Neural progenitor cell (in vitro differentiated cells): ENCODE measurements at regions not wholly inside any gene's neighbourhood (a gene's known extent, or its start where the extent isn't known, plus 50 kb on each side); places are given as distances from the start of the nearest gene placed in this dataset.

Experiments used
- EZH2 ChIP-seq: fragments of 200-600 bp; sonication (generic); IDR thresholded peaks from 2 replicates; pipeline ENCODE4 v1.6.1; 2017; ENCODE audit warnings: antibody characterized with exemption, mild to moderate bottlenecking, moderate library complexity
- EZH2phosphoT487 ChIP-seq: fragments of 200-600 bp; sonication (generic); IDR thresholded peaks from 2 replicates; pipeline ENCODE4 v1.6.1; 2017; ENCODE audit warnings: antibody characterized with exemption
- TF ChIP-seq, protein P1 (sequence below): fragments of 200-600 bp; sonication (generic); IDR thresholded peaks from 2 replicates; pipeline ENCODE4 v1.5.1; 2017; ENCODE audit warnings: antibody characterized with exemption, mild to moderate bottlenecking

DNA sequence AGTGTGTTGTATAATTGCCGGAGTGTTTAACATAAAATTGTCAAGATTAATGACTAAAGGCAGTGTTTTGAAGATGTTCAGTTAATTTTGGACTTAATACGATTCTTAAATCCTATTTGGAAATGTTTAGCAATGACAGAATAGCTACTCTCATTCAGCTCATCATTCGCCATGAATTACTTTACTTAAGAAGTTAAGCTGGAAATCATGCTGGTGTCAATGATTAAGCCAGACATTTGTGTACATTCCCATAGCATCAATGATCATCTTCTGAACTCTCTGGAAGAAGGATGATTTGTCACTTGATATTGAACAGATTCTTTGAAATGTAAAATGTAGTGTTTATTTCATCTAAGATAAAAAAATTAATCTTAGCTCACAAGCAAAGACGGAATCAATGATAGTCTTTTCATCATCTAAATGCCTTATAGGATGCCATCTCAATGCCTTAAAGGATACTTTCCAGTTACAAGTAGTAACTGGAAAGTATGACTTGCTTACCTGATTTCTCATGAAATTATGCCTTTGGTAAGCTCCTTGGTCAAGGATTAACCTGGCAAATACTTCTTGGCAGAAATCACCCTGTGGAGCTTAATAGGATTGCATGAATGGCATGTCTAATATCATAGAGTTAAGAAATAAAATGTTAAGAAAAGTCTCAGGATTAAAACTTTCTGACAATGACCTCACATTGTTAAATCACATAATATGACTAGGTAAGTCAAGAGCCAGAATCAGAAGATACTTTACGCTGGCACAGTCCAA is 515.5 kb upstream of the AGA start:
- TF ChIP-seq, protein P1, sequence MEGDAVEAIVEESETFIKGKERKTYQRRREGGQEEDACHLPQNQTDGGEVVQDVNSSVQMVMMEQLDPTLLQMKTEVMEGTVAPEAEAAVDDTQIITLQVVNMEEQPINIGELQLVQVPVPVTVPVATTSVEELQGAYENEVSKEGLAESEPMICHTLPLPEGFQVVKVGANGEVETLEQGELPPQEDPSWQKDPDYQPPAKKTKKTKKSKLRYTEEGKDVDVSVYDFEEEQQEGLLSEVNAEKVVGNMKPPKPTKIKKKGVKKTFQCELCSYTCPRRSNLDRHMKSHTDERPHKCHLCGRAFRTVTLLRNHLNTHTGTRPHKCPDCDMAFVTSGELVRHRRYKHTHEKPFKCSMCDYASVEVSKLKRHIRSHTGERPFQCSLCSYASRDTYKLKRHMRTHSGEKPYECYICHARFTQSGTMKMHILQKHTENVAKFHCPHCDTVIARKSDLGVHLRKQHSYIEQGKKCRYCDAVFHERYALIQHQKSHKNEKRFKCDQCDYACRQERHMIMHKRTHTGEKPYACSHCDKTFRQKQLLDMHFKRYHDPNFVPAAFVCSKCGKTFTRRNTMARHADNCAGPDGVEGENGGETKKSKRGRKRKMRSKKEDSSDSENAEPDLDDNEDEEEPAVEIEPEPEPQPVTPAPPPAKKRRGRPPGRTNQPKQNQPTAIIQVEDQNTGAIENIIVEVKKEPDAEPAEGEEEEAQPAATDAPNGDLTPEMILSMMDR: no peak
- TF ChIP-seq EZH2 (no peak), EZH2phosphoT487 (no peak)
